PFSK-1 (cell line): ENCODE measurements at regions not wholly inside any gene's neighbourhood (a gene's known extent, or its start where the extent isn't known, plus 50 kb on each side); places are given as distances from the start of the nearest gene placed in this dataset.

Experiments used
- FOXP2 ChIP-seq: optimal IDR thresholded peaks from 2 replicates; pipeline ENCODE3; 2011; ENCODE audit warnings: borderline replicate concordance, control low read depth, inconsistent platforms; ENCODE audit not compliant: insufficient read depth; ENCODE audit errors: extremely low read length, extremely low read depth
- POLR2AphosphoS5 ChIP-seq: IDR thresholded peaks from 2 replicates; pipeline ENCODE4 v1.6.1; 2012; ENCODE audit warnings: low read depth, mild to moderate bottlenecking, control low read depth, low read length, moderate library complexity
- REST ChIP-seq, 2 experiments: IDR thresholded peaks; 2 replicates each; pipeline versions ENCODE4 v1.6.1 to v1.8.0; 2011 to 2012; ENCODE audit warnings: low read depth in 2 of 2, low read length in 2 of 2, control low read depth in 1 of 2, inconsistent platforms in 1 of 2, mild to moderate bottlenecking in 1 of 2, moderate library complexity in 1 of 2; ENCODE audit not compliant: insufficient read depth in 1 of 2
- SIN3A ChIP-seq: IDR thresholded peaks from 2 replicates; pipeline ENCODE4 v1.6.1; 2012; ENCODE audit warnings: mild to moderate bottlenecking, low read length, moderate library complexity, borderline replicate concordance; ENCODE audit not compliant: insufficient read depth
- TAF1 ChIP-seq: IDR thresholded peaks from 2 replicates; pipeline ENCODE4 v1.6.1; 2012; ENCODE audit warnings: low read length, control low read depth, borderline replicate concordance; ENCODE audit not compliant: insufficient read depth

GRCh38 chr15:62807539-62808130 is 234.9 kb upstream of the TPM1 start:
- TF ChIP-seq SIN3A (no peak), POLR2AphosphoS5 (no peak), FOXP2 (no peak), REST (IDR thresholded peaks at IDR 0.05; ENCODE audit: insufficient read depth in 1 of 2, low read depth in 2 of 2, low read length in 2 of 2) (no peak), TAF1 (no peak)

- TF ChIP-seq REST (IDR thresholded peaks at IDR 0.05; ENCODE audit: insufficient read depth in 1 of 2, low read depth in 2 of 2, low read length in 2 of 2) = no peak
Measured at GRCh38 chr15:62809115-62809967, 233.2 kb upstream of the TPM1 start.

- TF ChIP-seq SIN3A (no peak), POLR2AphosphoS5 (no peak)
Measured at GRCh38 chr15:62809968-62810260, 232.6 kb upstream of the TPM1 start.

- TF ChIP-seq SIN3A (no peak), TAF1 (no peak), FOXP2 (no peak), REST (IDR thresholded peaks at IDR 0.05; ENCODE audit: insufficient read depth in 1 of 2, low read depth in 2 of 2, low read length in 2 of 2) (no peak), POLR2AphosphoS5 (no peak)
Measured at GRCh38 chr15:62812515-62812835, 230.1 kb upstream of the TPM1 start.

- TF ChIP-seq REST (IDR thresholded peaks at IDR 0.05; ENCODE audit: insufficient read depth in 1 of 2, low read depth in 2 of 2, low read length in 2 of 2) (no peak), SIN3A (no peak), TAF1 (no peak)
Measured at GRCh38 chr15:62816342-62817069, 226.0 kb upstream of the TPM1 start.
